Osteocyte (in vitro differentiated cells): ENCODE measurements at regions not wholly inside any gene's neighbourhood (a gene's known extent, or its start where the extent isn't known, plus 50 kb on each side); places are given as distances from the start of the nearest gene placed in this dataset.
A peak's percentile ranks its signal among the peaks of the same experiment; 100 is the strongest.

Experiments used
- DNase-seq: peaks from one replicate; pipeline ENCODE4 v3.0.0; 2021; ENCODE audit warnings: mixed read lengths; ENCODE audit not compliant: unreplicated experiment; ENCODE audit errors: extremely low spot score
- H3K27ac Mint-ChIP-seq: one replicate; pipeline ENCODE4 v1.8.0; 2021; ENCODE audit warnings: mild to moderate bottlenecking, mixed read lengths; ENCODE audit not compliant: unreplicated experiment
- H3K27me3 Mint-ChIP-seq: one replicate; pipeline ENCODE4 v1.8.0; 2021; ENCODE audit warnings: mixed read lengths; ENCODE audit not compliant: unreplicated experiment
- H3K36me3 Mint-ChIP-seq: one replicate; pipeline ENCODE4 v1.8.0; 2021; ENCODE audit warnings: mixed read lengths; ENCODE audit not compliant: unreplicated experiment
- H3K4me1 Mint-ChIP-seq: one replicate; pipeline ENCODE4 v1.8.0; 2021; ENCODE audit warnings: mixed read lengths; ENCODE audit not compliant: unreplicated experiment
- H3K4me3 Mint-ChIP-seq: one replicate; pipeline ENCODE4 v1.8.0; 2021; ENCODE audit warnings: mild to moderate bottlenecking, moderate library complexity, mixed read lengths; ENCODE audit not compliant: unreplicated experiment
- H3K9me3 Mint-ChIP-seq: one replicate; pipeline ENCODE4 v1.8.0; 2021; ENCODE audit warnings: mixed read lengths; ENCODE audit not compliant: unreplicated experiment
- CTCF ChIP-seq: fragments of 200-600 bp; sonication (generic); IDR thresholded peaks from 2 replicates; pipeline ENCODE4 v1.5.0; 2021; ENCODE audit warnings: antibody characterized with exemption, mild to moderate bottlenecking, moderate library complexity

- no peak for DNase-seq
- Mint-ChIP-seq H3K4me3 (no peak overlapping the region), H3K9me3 (no peaks in the 10 kb centered on the region), H3K4me1 (no peaks in the 10 kb centered on the region), H3K36me3 (no peaks in the 10 kb centered on the region), H3K27me3 (peaks cover 17% of the 10 kb centered on the region), H3K27ac (no peak overlapping the region)
- TF ChIP-seq CTCF, result no peak
Measured at GRCh38 chr10:109778993-109779392, 144.3 kb downstream of the XPNPEP1 start.

- Mint-ChIP-seq H3K4me1 (no peaks in the 10 kb centered on the region), H3K4me3 (no peak overlapping the region), H3K27ac (no peak overlapping the region), H3K9me3 (no peaks in the 10 kb centered on the region), H3K36me3 (no peaks in the 10 kb centered on the region), H3K27me3 (peaks cover 7% of the 10 kb centered on the region)
- no peak for DNase-seq
- no peak for TF ChIP-seq CTCF
Measured at GRCh38 chr10:109774121-109774440, 149.2 kb downstream of the XPNPEP1 start.

GRCh38 chr10:109773288-109774120 lies 149.8 kb downstream of the XPNPEP1 start:
- Mint-ChIP-seq H3K4me3 (no peak overlapping the region), H3K9me3 (no peaks in the 10 kb centered on the region), H3K27ac (no peak overlapping the region), H3K4me1 (no peaks in the 10 kb centered on the region), H3K36me3 (no peaks in the 10 kb centered on the region), H3K27me3 (peaks cover 7% of the 10 kb centered on the region)
- peak; percentile 67 for TF ChIP-seq CTCF
- DNase-seq, result no peak

- no peak for DNase-seq
- Mint-ChIP-seq H3K27ac (no peak overlapping the region), H3K9me3 (no peaks in the 10 kb centered on the region), H3K36me3 (no peaks in the 10 kb centered on the region), H3K4me3 (no peak overlapping the region), H3K4me1 (no peaks in the 10 kb centered on the region), H3K27me3 (no peaks in the 10 kb centered on the region)
- no peak for TF ChIP-seq CTCF
Measured at GRCh38 chr10:109770663-109771062, 152.6 kb downstream of the XPNPEP1 start.

GRCh38 chr10:109769966-109770365 lies 153.3 kb downstream of the XPNPEP1 start:
- no peaks in the 10 kb centered on the region for H3K36me3 Mint-ChIP-seq
- no peaks in the 10 kb centered on the region for H3K9me3 Mint-ChIP-seq
- no peak for TF ChIP-seq CTCF
- no peaks in the 10 kb centered on the region for H3K4me1 Mint-ChIP-seq
- no peak overlapping the region for H3K4me3 Mint-ChIP-seq
- H3K27ac Mint-ChIP-seq, result no peak overlapping the region
- H3K27me3 Mint-ChIP-seq, result no peaks in the 10 kb centered on the region
- DNase-seq, result no peak
